ENCODE measurements at regions not wholly inside any gene's neighbourhood (a gene's known extent, or its start where the extent isn't known, plus 50 kb on each side); places are given as distances from the start of the nearest gene placed in this dataset.

GRCh38 chr13:105602956-105603670, 932.3 kb downstream of the EFNB2 start:
- no peak for TF ChIP-seq POLR2AphosphoS5 (IDR thresholded peaks at IDR 0.05; ENCODE audit: borderline replicate concordance, low read depth, low read length)
- TF ChIP-seq EZH2 (IDR thresholded peaks at IDR 0.05) = no peak
- TF ChIP-seq FOXP2 (optimal IDR thresholded peaks at IDR 0.05; ENCODE audit: control extremely low read depth, extremely low read length, insufficient read depth) = no peak
- Histone ChIP-seq H3K36me3 (ENCODE audit: insufficient read depth, low read length) (no peaks in the 10 kb centered on the region), H3K27ac (no peak overlapping the region), H3K4me3 (no peak overlapping the region), H3K9ac (ENCODE audit: insufficient read length) (no peak overlapping the region), H3K9me3 (ENCODE audit: low read depth, low read length) (no peaks in the 10 kb centered on the region)
- DNase-seq (ENCODE audit: low read depth, low spot score) = no peak

- H3K27ac ChIP-seq = no peak overlapping the region
- DNase-seq (ENCODE audit: low read depth, low spot score) = no peak
- no peak overlapping the region for H3K9ac ChIP-seq (ENCODE audit: insufficient read length)
- no peak for TF ChIP-seq POLR2AphosphoS5 (IDR thresholded peaks at IDR 0.05; ENCODE audit: borderline replicate concordance, low read depth, low read length)
- TF ChIP-seq EZH2 (IDR thresholded peaks at IDR 0.05) = no peak
- TF ChIP-seq FOXP2 (optimal IDR thresholded peaks at IDR 0.05; ENCODE audit: control extremely low read depth, extremely low read length, insufficient read depth) = no peak
- H3K36me3 ChIP-seq (ENCODE audit: insufficient read depth, low read length) = no peaks in the 10 kb centered on the region
- H3K4me3 ChIP-seq = no peak overlapping the region
- no peaks in the 10 kb centered on the region for H3K9me3 ChIP-seq (ENCODE audit: low read depth, low read length)
Observed at GRCh38 chr13:105599477-105600037, 935.9 kb downstream of the EFNB2 start.

GRCh38 chr13:105598529-105598928, 936.9 kb downstream of the EFNB2 start:
- Histone ChIP-seq H3K9ac (ENCODE audit: insufficient read length) (no peak overlapping the region), H3K36me3 (ENCODE audit: insufficient read depth, low read length) (no peaks in the 10 kb centered on the region), H3K9me3 (ENCODE audit: low read depth, low read length) (no peaks in the 10 kb centered on the region), H3K27ac (no peak overlapping the region), H3K4me3 (no peak overlapping the region)
- no peak for TF ChIP-seq EZH2 (IDR thresholded peaks at IDR 0.05)
- TF ChIP-seq FOXP2 (optimal IDR thresholded peaks at IDR 0.05; ENCODE audit: control extremely low read depth, extremely low read length, insufficient read depth) = no peak
- no peak for DNase-seq (ENCODE audit: low read depth, low spot score)

GRCh38 chr13:105597573-105597972, 937.9 kb downstream of the EFNB2 start:
- H3K27ac ChIP-seq = no peak overlapping the region
- no peaks in the 10 kb centered on the region for H3K9me3 ChIP-seq (ENCODE audit: low read depth, low read length)
- H3K36me3 ChIP-seq (ENCODE audit: insufficient read depth, low read length) = no peaks in the 10 kb centered on the region
- H3K9ac ChIP-seq (ENCODE audit: insufficient read length) = no peak overlapping the region
- H3K4me3 ChIP-seq = no peak overlapping the region
- no peak for TF ChIP-seq POLR2AphosphoS5 (IDR thresholded peaks at IDR 0.05; ENCODE audit: borderline replicate concordance, low read depth, low read length)
- TF ChIP-seq FOXP2 (optimal IDR thresholded peaks at IDR 0.05; ENCODE audit: control extremely low read depth, extremely low read length, insufficient read depth) = no peak
- TF ChIP-seq EZH2 (IDR thresholded peaks at IDR 0.05) = no peak
- no peak for DNase-seq (ENCODE audit: low read depth, low spot score)

GRCh38 chr13:105595471-105595870, 940.0 kb downstream of the EFNB2 start:
- no peak for DNase-seq (ENCODE audit: low read depth, low spot score)
- Histone ChIP-seq H3K9ac (ENCODE audit: insufficient read length) (no peak overlapping the region), H3K9me3 (ENCODE audit: low read depth, low read length) (no peaks in the 10 kb centered on the region), H3K4me3 (no peak overlapping the region), H3K27ac (no peak overlapping the region), H3K36me3 (ENCODE audit: insufficient read depth, low read length) (no peaks in the 10 kb centered on the region)
- TF ChIP-seq EZH2 (IDR thresholded peaks at IDR 0.05) (no peak), POLR2AphosphoS5 (IDR thresholded peaks at IDR 0.05; ENCODE audit: borderline replicate concordance, low read depth, low read length) (no peak), FOXP2 (optimal IDR thresholded peaks at IDR 0.05; ENCODE audit: control extremely low read depth, extremely low read length, insufficient read depth) (no peak)

- no peak for TF ChIP-seq POLR2AphosphoS5 (IDR thresholded peaks at IDR 0.05; ENCODE audit: borderline replicate concordance, low read depth, low read length)
- no peak for TF ChIP-seq EZH2 (IDR thresholded peaks at IDR 0.05)
- TF ChIP-seq FOXP2 (optimal IDR thresholded peaks at IDR 0.05; ENCODE audit: control extremely low read depth, extremely low read length, insufficient read depth) = no peak
- DNase-seq (ENCODE audit: low read depth, low spot score) = no peak
- H3K27ac ChIP-seq = no peak overlapping the region
- no peaks in the 10 kb centered on the region for H3K36me3 ChIP-seq (ENCODE audit: insufficient read depth, low read length)
- no peak overlapping the region for H3K4me3 ChIP-seq
- H3K9ac ChIP-seq (ENCODE audit: insufficient read length) = no peak overlapping the region
- H3K9me3 ChIP-seq (ENCODE audit: low read depth, low read length) = no peaks in the 10 kb centered on the region
Observed at GRCh38 chr13:105591277-105591676, 944.2 kb downstream of the EFNB2 start.

GRCh38 chr13:105587786-105588185, 947.7 kb downstream of the EFNB2 start:
- no peak for DNase-seq (ENCODE audit: low read depth, low spot score)
- Histone ChIP-seq H3K9ac (ENCODE audit: insufficient read length) (no peak overlapping the region), H3K27ac (no peak overlapping the region), H3K36me3 (ENCODE audit: insufficient read depth, low read length) (no peaks in the 10 kb centered on the region), H3K4me3 (no peak overlapping the region), H3K9me3 (ENCODE audit: low read depth, low read length) (no peaks in the 10 kb centered on the region)
- TF ChIP-seq POLR2AphosphoS5 (IDR thresholded peaks at IDR 0.05; ENCODE audit: borderline replicate concordance, low read depth, low read length) (no peak), EZH2 (IDR thresholded peaks at IDR 0.05) (no peak), FOXP2 (optimal IDR thresholded peaks at IDR 0.05; ENCODE audit: control extremely low read depth, extremely low read length, insufficient read depth) (no peak)

GRCh38 chr13:105579821-105580710, 955.4 kb downstream of the EFNB2 start:
- no peak overlapping the region for H3K9ac ChIP-seq (ENCODE audit: insufficient read length)
- H3K36me3 ChIP-seq (ENCODE audit: insufficient read depth, low read length) = no peaks in the 10 kb centered on the region
- TF ChIP-seq FOXP2 (optimal IDR thresholded peaks at IDR 0.05; ENCODE audit: control extremely low read depth, extremely low read length, insufficient read depth) (no peak), EZH2 (IDR thresholded peaks at IDR 0.05) (no peak), POLR2AphosphoS5 (IDR thresholded peaks at IDR 0.05; ENCODE audit: borderline replicate concordance, low read depth, low read length) (no peak)
- no peak overlapping the region for H3K4me3 ChIP-seq
- no peaks in the 10 kb centered on the region for H3K9me3 ChIP-seq (ENCODE audit: low read depth, low read length)
- no peak overlapping the region for H3K27ac ChIP-seq
- DNase-seq (ENCODE audit: low read depth, low spot score) = no peak

All from SK-N-MC (cell line).